ENCODE measurements at regions not wholly inside any gene's neighbourhood (a gene's known extent, or its start where the extent isn't known, plus 50 kb on each side); places are given as distances from the start of the nearest gene placed in this dataset.
"Not testable (repeated sequence)": the region's sequence is repeated elsewhere in the genome, so short reads cannot be mapped to it uniquely, and the experiment has no call there.

- no peak overlapping the region for H3K4me3 ChIP-seq (ENCODE audit: low read length)
- no peak for TF ChIP-seq CTCF (conservative IDR thresholded peaks at IDR 0.05; ENCODE audit: low read depth, low read length)
- no peak for DNase-seq (ENCODE audit: low read depth)
Observed at GRCh38 chr7:83731154-83731553, 82.2 kb upstream of the SEMA3E start.

- not testable (repeated sequence) for DNase-seq (ENCODE audit: low read depth); H3K4me3 ChIP-seq (ENCODE audit: low read length)
Observed at GRCh38 chr7:83716923-83717322, 68.0 kb upstream of the SEMA3E start.

GRCh38 chr7:83708531-83708930 is 59.6 kb upstream of the SEMA3E start:
- DNase-seq (ENCODE audit: low read depth): no peak
- TF ChIP-seq CTCF (conservative IDR thresholded peaks at IDR 0.05; ENCODE audit: low read depth, low read length): no peak
- H3K4me3 ChIP-seq (ENCODE audit: low read length): no peak overlapping the region

GRCh38 chr7:83704564-83704963 is 55.6 kb upstream of the SEMA3E start:
- H3K4me3 ChIP-seq (ENCODE audit: low read length): no peak overlapping the region
- no peak for TF ChIP-seq CTCF (conservative IDR thresholded peaks at IDR 0.05; ENCODE audit: low read depth, low read length)
- DNase-seq (ENCODE audit: low read depth): no peak

GRCh38 chr7:83702446-83702845 is 53.5 kb upstream of the SEMA3E start:
- TF ChIP-seq CTCF (conservative IDR thresholded peaks at IDR 0.05; ENCODE audit: low read depth, low read length): no peak
- no peak for DNase-seq (ENCODE audit: low read depth)
- H3K4me3 ChIP-seq (ENCODE audit: low read length): no peak overlapping the region

GRCh38 chr7:83701736-83702135 is 52.8 kb upstream of the SEMA3E start:
- TF ChIP-seq CTCF (conservative IDR thresholded peaks at IDR 0.05; ENCODE audit: low read depth, low read length): no peak
- H3K4me3 ChIP-seq (ENCODE audit: low read length): no peak overlapping the region
- no peak for DNase-seq (ENCODE audit: low read depth)
